Right lung (tissue), 2 donors: ENCODE measurements at regions not wholly inside any gene's neighbourhood (a gene's known extent, or its start where the extent isn't known, plus 50 kb on each side); places are given as distances from the start of the nearest gene placed in this dataset.

Source experiments
- DNase-seq, 2 donors: peaks; one replicate each; pipeline ENCODE4 v3.0.0-alpha.2; 2013

DNA sequence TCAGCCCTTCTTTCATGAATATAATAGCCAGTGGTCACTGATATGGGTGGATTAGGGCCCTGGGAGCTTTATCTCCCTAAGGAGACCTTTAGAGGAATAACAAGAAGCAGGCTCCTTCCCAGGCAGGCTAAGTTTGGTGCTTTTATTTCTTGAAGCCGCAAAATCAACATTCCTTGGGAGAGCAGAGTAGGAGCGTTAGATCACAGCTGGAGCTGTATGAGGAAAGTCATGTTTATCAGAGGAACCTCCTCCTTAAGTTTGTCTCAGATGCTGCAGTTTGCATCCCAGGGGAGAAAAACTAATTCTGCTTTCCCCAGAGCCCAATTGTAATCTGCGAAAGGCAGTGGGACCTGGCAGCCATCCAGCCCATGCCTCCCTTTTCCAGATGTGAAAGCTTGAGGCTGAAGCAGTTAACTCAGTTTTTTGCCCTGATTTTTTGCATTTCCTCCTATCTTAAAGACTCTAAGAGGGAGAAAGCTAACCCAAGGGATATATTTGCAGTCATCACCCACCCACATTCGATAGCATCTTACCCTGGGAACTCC is 186.0 kb upstream of the FRMPD4 start:
- no peak for DNase-seq

DNA sequence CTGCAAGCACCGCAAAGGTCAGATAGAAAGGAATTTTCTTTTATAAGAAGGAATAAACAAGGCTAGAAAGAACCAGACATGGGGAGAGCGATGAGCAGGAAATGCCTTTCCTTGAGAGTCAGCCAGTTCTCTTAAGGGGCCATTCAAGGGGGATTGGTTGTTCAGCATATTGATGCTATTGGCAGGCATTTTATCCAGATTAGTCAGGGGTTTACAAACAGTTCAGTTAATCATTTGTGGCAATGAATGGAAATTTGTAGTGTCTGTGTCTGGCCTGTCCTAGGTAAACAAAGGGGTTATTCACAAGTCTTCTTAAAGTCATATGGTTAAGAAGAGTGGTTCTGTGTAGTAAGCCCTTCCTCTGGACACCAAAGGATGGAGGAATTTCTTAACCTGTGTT is 184.7 kb upstream of the FRMPD4 start:
- DNase-seq = no peak

DNA sequence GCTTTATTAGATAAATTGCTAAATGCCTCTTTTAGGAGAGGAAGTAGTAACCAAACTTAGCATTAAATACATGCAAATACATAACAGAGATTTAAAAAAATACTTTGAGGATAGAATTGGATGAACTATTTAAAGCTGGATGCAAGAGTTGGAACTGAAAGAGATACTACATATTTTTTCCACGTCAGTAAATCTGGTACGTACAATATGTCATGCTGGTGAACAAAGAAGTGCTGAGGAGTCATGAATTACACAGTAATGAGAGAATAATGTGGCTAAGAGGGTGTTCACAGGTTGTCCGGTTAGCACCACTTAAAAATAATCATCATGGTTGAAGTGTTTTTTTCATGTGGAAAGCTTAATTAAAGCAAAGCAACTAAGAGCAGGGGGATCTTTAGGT is 184.1 kb upstream of the FRMPD4 start:
- DNase-seq = no peak

DNA sequence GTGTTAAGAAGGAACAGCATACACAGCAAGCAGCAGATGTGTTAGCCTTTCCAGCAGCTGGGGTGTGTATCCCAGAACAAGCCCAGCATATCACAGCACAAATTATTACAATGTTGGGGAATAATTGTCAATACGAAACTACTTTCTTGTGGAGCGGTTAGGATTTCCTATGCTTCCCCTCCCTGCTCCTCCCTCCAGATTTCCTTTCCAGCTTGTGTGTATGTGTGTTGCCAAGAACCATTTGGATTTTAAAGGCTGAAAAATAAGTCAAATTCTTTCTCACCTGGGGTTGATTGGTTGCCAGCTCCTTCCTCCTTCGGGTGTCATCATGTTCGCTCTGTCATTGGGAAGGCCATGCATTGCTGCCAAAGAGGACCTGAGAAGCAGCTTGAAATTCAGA is 178.2 kb upstream of the FRMPD4 start:
- DNase-seq = no peak

DNA sequence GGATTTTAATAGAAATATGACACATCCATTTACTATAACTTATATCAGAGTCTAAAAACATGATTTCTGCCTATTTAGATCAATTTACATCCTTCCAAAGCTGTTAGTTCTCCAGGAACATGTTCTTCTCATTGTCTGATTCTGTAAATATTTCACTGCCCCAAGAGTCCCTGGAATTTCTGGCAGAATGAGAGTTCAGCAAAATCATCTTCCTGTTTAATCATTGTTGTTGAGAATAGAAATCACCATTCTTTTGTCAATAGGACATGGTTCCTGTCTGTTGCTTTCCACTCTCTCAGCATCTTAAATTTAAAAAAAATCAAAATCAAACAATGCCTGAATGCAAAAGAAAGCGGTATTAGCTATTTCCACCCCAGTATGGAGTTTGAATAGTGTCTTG is 172.8 kb upstream of the FRMPD4 start:
- DNase-seq = no peak

DNA sequence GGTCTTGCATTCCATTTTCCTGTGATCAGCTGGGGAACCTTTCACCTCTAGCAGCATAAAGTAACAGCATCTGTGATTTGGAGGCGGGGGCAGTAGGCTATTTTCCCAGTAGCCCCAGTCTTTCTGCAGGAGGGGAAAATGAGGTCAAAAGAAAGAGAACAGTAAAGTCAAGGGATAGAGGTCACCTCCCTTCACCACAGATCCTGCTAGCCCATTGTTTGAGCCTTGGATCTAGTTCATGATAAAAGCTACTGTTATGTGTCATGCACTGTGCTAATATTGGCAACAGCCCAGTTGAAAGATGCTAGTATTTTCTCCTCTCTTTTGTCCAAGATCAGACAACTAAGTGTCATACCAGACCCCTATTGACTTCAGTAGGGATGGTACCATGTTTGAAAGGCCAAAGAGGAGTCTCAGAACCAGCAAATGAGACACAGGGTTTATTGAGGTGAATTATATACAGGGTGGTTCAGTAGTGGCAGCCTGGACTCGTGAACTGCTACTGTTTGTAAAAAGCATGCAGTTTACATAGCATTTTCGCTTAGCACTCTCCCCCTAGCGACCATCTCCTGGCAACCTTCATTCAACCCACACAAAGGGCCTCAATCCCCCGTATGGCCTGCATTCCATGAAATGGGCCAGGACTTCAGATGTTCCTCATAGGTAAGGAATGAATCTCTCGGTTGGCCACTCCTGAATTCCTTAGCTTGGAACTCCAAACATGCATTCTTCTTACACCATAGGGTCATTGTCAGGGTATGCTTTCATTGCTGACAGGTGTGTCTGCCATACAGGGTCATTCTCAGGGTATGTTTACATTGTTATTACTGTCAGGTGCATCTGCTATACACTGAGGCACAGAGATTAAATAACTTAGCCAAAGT is 170.0 kb upstream of the FRMPD4 start:
- DNase-seq = no peak

DNA sequence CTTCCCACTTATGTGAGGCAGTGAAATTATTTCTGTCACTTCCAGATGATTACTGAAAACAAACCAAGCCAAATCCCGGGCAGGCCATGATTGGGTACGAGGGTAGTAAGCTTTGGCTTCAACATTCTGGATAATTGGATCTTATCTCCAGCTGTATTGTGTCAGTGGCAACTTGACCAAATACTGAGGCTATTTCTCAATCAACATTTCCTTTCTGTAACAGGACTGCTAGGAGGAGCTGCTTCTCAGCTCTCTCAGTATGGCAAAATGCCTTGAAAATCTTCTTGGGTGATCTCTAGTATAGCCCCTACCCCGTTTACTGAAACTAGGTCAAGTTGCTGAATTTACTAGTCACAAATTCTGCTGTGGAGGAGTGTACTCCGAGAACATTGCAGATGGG is 169.3 kb upstream of the FRMPD4 start:
- DNase-seq = peak in 1 of 2 donors; percentile 64

DNA sequence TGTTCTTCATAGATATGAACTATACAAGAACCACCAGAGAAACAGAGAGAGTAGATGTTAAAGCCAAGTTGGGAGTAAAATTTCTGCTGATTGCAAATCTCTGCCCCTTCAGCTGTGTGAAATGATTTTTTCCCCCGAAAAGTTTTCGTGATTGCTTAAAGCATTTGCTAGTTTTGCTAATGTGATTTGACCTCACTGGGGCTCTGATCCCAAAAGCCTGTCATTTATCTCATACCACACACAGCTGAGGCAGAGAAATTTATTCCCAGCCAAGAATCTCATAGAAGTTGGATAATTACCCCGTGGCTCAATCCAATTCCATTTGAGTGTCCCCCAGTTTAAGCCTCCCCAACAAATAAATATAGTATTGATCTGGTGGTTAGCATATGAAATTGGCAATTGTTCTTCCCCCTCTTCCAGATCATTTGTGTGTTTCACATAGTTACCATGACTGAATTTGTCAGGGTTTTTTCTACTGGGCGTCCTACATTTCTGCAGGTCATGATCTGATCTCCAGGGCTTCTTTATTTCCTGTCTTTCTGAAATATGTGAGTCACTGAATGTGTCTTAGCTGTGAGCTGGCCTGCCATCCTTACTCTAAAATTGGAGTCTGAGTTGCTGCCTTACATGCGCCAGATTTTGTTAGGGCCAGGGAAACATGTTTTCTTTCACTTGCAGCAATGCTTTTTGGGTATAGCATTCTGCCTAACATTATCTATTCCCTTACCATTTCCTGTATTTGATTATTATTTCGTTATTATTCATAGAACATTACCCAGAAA is 167.5 kb upstream of the FRMPD4 start:
- peak in 1 of 2 donors; percentile 34 for DNase-seq

DNA sequence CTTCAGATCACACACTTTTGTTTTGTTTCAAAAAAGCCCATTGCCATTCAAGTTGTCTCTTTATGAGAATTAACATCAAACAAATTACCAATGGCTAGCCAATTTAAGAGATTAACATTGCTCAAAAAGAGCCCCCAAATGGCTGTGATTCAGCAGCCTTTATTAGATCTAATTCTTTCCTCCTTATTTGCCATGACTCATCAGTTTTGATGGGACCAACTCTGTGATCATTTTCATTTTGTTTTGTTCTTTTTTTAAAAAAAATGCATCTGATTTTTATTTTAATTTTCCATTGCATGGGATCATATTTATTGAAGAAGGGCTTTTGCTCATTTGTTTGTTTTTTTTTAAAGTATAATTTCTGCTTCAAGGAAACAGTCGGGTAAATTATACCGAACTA is 161.6 kb upstream of the FRMPD4 start:
- no peak for DNase-seq

DNA sequence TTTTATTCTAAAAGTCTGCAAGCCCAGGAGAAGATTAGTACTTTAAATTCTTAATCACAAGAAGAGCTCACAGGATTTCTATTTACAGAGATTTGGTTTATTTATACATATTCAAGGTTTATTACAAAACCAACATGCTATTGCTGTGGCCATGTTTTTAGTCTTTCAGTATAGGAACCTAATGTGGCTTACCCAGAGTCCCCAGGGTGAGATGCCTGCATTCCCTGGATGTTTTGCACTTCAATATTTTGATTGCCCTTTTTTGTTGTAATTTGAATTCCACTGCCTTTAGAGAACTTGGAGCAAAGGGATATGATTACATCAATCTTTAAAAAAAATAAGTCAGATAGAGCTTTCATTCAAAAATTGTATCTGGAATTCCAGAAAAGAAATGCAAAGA is 146.0 kb upstream of the FRMPD4 start:
- no peak for DNase-seq

DNA sequence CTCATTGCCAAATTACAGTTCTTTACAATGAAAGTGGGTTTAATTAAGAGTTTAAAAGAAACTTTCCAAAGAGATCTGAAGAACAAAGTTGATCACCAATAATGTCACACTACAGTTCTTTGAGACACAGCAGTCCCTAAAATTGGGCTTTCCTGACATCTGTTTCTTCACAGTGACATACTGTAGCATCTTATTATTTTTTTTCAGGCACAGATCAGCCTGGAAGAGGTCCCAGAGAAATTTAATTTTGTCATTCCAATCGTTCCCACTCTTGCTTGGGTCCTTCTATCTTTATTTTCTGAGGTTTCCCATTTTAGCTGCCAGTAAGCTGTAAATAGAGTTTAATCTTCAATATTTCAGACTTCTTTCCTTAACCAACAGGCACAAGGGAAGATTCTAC is 143.1 kb upstream of the FRMPD4 start:
- DNase-seq = no peak

DNA sequence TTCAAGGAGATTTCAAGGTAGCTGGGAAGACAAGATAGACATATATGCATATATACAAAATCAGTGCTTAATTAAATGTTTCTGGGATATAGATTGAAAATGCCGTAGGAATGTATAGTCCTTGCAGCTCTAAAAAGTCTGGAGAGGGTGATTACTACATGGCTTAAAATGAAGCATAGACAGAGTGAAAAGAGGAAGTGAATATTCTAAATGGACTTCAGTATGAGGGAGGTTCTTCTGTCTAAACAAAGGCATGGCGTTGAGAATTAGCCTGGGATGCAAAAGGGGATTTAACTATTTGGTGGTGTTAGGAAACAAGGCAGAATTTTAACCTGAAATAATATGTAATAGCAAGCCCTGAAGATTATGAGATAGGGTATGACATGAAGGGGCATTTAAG is 141.5 kb upstream of the FRMPD4 start:
- no peak for DNase-seq

DNA sequence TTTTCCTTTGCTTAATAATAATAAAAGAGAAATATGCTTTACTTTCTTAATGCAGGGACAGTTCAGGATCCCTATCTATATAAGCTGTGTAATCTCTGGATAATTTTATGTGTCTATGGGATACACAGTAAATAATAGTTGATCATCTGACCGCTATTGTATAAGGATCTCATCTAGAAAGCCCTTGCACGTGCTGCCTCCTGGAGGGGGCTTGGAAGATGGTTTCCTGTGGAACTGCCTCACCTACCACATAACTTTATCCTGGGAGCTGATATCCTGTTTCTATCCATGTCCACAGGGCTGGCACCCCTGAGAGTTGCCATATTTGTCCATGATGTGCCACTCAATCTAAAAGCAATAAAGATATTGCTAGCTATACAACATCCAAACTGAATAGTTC is 139.3 kb upstream of the FRMPD4 start:
- no peak for DNase-seq

DNA sequence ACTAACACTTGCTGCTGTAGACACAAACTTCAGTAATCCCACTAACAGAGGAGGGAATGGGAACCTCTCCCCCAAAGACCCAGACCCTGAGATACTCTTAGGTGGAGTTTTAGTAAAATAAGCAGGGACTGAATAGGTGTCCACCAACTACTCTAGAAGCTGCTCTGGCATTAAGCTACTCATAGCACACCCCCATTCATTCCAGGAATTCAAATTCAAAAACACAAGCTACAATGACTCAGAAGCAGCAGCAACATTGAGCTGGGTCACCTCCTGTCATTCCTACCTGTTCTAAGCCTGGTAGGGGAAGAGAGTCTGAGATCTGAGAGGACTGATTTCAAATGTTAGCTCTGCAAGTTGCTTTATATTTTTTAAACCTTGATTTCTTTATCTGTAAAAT is 135.4 kb upstream of the FRMPD4 start:
- DNase-seq = no peak

DNA sequence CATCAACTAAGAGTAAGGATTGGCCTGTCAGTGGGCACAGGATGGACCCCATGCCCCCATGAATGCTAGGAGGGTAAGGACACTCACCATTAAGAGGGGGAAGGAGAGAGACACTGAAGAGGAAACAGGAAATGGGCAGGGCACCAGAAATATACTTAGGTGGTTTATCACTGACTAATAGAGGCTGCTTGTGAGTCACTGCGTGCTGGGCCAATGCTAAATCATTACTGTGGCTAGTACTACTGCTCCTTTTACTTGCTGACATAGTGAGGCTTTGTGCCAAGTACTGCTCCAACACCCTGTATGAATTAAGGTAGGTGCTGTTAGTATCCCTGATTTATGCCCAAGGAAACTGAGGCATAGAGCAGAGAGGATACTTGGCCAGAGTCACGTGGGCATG is 130.4 kb upstream of the FRMPD4 start:
- DNase-seq = no peak

DNA sequence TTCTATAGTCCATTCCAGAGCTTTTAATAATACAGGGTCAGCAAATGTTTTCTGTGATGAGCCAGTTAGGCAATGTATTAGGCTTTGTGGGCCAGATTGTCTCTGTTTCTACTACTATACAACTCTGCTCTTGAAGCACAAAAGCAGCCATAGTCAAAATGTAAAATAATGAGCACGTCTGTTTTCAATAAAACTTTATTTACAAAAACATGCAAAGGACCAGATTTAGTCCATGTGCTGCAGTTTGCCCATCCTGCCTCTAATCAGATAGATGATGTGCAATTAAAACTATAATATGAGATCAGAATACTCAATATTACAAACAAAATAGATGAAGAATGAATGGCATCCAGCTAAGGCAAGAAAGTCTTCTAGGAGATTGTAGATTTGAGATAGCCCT is 127.8 kb upstream of the FRMPD4 start:
- no peak for DNase-seq

DNA sequence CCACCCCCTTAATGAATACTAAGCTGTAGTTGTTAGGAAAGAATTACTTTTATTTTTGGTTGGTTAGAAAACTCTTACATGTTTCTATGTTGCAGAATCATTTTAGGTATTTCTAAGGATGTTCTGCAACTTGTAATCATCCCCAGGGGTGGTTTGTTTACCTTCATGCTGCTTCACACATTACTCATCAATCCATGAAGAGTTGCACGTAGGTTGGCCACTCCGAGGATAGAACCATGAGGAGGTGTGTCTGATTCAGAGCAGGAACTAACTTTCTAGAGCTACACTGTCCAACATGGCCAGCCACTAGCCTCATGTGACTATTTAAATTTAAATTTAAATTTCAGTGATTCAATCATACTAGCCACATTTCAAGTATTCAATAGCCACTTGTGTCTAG is 127.2 kb upstream of the FRMPD4 start:
- DNase-seq = no peak

DNA sequence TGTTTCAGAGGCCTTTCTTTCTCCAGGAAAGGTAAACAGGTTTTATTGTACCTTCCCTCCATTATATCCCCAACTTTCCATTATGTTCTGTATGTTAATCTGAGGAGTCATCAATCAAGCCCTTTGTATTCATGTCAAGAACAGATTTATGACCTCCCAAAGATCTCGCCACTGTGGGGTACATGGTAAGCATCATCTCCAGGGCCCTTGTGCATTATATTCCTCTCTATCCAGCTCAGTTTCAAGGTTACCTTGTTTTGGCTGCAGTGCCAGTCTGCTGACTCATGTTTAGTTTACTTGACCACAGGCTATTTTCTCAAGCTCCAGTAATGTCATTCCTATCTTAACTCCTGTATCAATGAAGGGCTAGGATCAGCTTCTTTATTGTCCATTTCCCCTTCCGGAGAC is 125.1 kb upstream of the FRMPD4 start:
- no peak for DNase-seq

DNA sequence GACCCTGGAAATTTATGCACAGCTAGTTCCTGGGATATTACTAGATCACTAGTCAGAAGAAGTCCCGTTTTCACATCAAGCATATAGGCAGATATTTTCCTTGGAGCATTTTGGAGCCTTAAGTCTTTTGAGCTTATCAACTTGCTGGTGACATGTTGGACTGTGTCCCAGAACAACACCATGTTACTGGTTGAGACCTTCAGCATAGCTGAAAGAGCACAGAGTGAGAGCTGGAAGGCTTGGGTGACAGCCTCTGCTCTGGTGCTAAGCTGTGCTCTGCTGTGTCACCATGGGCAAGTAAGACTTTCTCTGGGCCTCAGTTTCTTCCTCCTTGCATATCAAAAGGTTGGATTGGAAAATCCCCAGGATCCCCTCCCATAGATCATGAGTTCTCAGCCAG is 116.6 kb upstream of the FRMPD4 start:
- DNase-seq = no peak

DNA sequence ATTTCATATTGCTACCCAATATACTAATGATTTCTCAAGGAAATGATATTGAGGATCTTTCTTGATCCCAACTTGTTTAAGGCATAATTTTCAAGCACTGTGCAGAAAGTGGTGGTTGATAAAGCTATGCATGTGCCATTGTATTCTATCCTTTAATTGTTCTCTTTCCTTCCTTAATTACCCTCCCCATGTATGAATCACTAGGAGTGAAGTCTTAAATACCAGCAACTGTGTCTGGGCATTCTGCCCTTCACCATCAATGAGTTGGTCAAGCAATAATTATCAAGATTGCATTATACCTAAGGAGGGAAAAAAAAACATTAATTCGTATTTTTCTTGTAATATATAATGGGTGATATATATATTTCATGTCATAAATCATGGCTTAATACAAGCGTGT is 111.8 kb upstream of the FRMPD4 start:
- DNase-seq = no peak

DNA sequence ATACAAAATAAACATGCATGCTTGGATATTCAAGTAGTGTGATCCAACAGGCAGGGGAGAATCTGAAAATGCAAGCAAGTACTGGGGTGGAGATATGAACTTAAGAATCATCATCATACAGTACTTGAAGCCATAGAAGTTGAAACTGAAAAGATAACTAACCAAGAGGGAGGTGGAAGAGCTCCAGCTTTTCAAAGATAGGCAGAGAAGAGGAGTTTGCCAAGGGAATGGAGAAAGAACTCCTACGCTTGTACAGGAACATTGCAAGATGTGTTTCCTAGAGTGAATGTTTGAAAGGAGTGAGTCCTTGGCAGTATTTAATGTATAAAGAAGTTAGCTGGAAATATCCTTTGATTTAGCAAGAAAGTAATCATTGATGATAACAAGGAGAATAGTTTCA is 106.2 kb upstream of the FRMPD4 start:
- no peak for DNase-seq

DNA sequence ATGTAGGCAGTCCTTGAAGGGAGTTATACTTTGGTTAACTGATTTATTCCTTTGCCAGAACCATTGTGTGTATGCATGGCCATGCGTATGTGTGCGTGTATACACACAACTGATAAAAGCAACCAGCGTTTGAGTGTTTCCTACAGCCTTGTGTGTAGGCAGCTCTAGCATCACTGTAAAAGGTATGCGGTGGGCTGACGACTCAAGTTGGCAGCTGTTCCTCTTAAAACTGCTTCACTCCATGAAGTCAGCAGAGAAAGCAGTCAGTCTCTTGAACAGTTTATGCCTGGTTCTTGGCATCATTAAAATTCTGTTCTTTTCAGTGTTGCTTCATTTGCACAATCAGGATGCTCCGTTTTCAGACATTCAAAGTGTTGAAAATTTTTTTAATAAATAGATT is 103.5 kb upstream of the FRMPD4 start:
- no peak for DNase-seq

DNA sequence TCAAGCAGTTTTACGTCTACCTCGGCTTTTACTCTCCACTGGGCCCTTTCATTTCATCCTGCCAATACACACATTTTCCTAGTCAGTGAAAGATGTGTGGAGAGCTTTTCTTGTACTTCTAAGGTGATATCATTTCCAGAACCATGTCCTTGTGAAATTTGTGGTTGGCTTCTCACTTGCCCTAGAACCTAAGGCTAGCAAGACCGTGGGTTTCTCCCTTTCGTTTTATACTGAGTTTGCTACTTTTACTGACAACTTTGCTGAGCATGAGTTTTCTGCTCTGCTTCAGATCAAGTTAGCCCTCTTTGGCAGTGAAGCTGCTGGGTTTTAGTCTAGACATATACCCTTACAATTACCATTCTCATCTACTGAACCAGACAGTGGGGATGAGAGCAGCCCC is 95.7 kb upstream of the FRMPD4 start:
- DNase-seq = no peak
